ENCODE measurements at regions not wholly inside any gene's neighbourhood (a gene's known extent, or its start where the extent isn't known, plus 50 kb on each side); places are given as distances from the start of the nearest gene placed in this dataset.
"Not testable (repeated sequence)": the region's sequence is repeated elsewhere in the genome, so short reads cannot be mapped to it uniquely, and the experiment has no call there.

DNA sequence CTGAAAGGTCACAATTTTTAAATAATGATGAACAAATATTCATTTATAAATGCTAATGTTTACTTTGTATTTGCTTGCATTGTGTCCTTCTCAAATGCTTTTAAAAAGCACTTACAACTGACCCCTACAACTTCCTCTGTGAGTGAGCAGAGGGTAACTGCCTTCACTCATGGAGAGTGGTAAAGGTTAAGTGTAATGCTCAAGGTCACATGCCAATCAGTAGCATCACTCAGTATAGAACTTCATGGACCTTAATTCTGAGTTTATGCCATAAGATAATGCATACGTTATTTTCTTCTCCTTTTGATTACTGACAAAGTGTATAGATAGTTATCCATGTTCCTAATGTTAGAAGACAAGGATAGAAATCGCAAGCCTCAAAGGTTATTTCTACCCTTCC lies 91.8 kb upstream of the SERTAD2 start:
- TF ChIP-seq, protein P1, sequence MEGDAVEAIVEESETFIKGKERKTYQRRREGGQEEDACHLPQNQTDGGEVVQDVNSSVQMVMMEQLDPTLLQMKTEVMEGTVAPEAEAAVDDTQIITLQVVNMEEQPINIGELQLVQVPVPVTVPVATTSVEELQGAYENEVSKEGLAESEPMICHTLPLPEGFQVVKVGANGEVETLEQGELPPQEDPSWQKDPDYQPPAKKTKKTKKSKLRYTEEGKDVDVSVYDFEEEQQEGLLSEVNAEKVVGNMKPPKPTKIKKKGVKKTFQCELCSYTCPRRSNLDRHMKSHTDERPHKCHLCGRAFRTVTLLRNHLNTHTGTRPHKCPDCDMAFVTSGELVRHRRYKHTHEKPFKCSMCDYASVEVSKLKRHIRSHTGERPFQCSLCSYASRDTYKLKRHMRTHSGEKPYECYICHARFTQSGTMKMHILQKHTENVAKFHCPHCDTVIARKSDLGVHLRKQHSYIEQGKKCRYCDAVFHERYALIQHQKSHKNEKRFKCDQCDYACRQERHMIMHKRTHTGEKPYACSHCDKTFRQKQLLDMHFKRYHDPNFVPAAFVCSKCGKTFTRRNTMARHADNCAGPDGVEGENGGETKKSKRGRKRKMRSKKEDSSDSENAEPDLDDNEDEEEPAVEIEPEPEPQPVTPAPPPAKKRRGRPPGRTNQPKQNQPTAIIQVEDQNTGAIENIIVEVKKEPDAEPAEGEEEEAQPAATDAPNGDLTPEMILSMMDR (IDR thresholded peaks at IDR 0.05): no peak
- no peaks in the 10 kb centered on the region for H3K36me3 ChIP-seq
- H3K27me3 ChIP-seq: no peaks in the 10 kb centered on the region
- DNase-seq: no peak
- no peaks in the 10 kb centered on the region for H3K9me3 ChIP-seq
- no peak overlapping the region for H3K27ac ChIP-seq
- no peak overlapping the region for H3K4me3 ChIP-seq
- peaks cover 18% of the 10 kb centered on the region for H3K4me1 ChIP-seq
- intact Hi-C loops (cut with DNase I): no loop called here
- no peak for ATAC-seq

DNA sequence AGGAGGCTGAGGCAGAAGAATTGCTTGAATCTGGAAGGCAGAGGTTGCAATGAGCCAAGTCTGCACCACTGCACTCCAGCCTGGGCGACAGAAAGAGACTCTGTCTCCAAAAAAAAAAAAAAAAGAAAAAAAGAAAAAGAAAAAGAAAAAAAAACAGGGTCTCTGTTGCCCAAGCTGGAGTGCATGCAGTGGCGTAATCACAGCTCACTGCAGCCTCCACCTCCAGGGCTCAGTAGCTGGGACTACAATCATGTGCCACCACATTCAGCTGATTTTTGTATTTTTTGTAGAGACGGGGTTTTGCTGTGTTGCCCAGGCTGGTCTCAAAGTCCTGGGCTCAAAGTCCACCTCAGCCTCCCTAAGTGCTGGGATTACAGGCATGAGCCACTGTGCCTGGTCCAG lies 94.0 kb upstream of the SERTAD2 start:
- H3K27ac ChIP-seq; DNase-seq; intact Hi-C loops (cut with DNase I); H3K4me3 ChIP-seq; H3K9me3 ChIP-seq; ATAC-seq; H3K36me3 ChIP-seq; H3K27me3 ChIP-seq: not testable (repeated sequence)
- peaks cover 22% of the 10 kb centered on the region for H3K4me1 ChIP-seq

DNA sequence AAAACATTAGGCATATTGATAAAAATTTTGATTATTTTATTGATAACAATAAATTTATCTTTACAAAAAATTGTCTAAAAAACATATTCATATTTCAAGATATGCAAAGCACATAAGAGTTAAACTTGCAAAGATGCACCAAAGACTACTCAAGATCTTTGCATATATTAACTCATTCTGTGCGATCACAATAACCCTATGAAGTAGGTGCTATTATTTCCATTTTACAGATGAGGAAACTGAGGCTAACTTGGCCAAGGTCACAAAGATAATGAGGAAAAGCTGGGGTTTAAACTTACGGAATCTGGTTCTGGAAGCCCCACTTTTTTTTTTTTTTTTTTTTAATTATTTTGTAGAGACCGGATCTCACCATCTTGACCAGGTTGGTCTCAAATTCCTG lies 94.4 kb upstream of the SERTAD2 start:
- Histone ChIP-seq H3K27ac (peak overlapping the region; percentile 96), H3K4me3 (no peak overlapping the region), H3K36me3 (no peaks in the 10 kb centered on the region), H3K9me3 (no peaks in the 10 kb centered on the region), H3K27me3 (no peaks in the 10 kb centered on the region), H3K4me1 (peaks cover 22% of the 10 kb centered on the region)
- DNase-seq (no peak), ATAC-seq (no peak)
- TF ChIP-seq, protein P1 (IDR thresholded peaks at IDR 0.05): no peak
- intact Hi-C loops (cut with DNase I): no loop called here

- no peak for DNase-seq
- intact Hi-C loops (cut with DNase I): no loop called here
- ATAC-seq: no peak
- Histone ChIP-seq H3K36me3 (no peaks in the 10 kb centered on the region), H3K27ac (peak overlapping the region; percentile 96), H3K9me3 (no peaks in the 10 kb centered on the region), H3K27me3 (no peaks in the 10 kb centered on the region), H3K4me3 (no peak overlapping the region), H3K4me1 (peaks cover 22% of the 10 kb centered on the region)
- TF ChIP-seq, protein P1 (IDR thresholded peaks at IDR 0.05): no peak
Measured at GRCh38 chr2:64748561-64748960, 94.8 kb upstream of the SERTAD2 start.

GRCh38 chr2:64749446-64749845 lies 95.7 kb upstream of the SERTAD2 start:
- peak overlapping the region; percentile 77 for H3K4me3 ChIP-seq
- no peaks in the 10 kb centered on the region for H3K9me3 ChIP-seq
- peaks cover 22% of the 10 kb centered on the region for H3K4me1 ChIP-seq
- intact Hi-C loops (cut with DNase I): no loop called here
- DNase-seq: no peak
- no peak for ATAC-seq
- H3K27ac ChIP-seq: peak overlapping the region; percentile 96
- H3K36me3 ChIP-seq: no peaks in the 10 kb centered on the region
- TF ChIP-seq, protein P1 (IDR thresholded peaks at IDR 0.05): no peak
- H3K27me3 ChIP-seq: no peaks in the 10 kb centered on the region

- intact Hi-C loops (cut with DNase I): no loop called here
- Histone ChIP-seq H3K4me3 (peak overlapping the region; percentile 77), H3K9me3 (no peaks in the 10 kb centered on the region), H3K4me1 (peaks cover 22% of the 10 kb centered on the region), H3K27ac (peak overlapping the region; percentile 96), H3K36me3 (no peaks in the 10 kb centered on the region), H3K27me3 (no peaks in the 10 kb centered on the region)
- ATAC-seq: peak; percentile 0
- TF ChIP-seq, protein P1 (IDR thresholded peaks at IDR 0.05): peak; percentile 30
- peak; percentile 86 for DNase-seq
Measured at GRCh38 chr2:64750001-64750816, 96.5 kb upstream of the SERTAD2 start.

Data from upper lobe of right lung (tissue), 1 donor.